T-helper 22 cell (primary cell): ENCODE measurements at regions not wholly inside any gene's neighbourhood (a gene's known extent, or its start where the extent isn't known, plus 50 kb on each side); places are given as distances from the start of the nearest gene placed in this dataset.

Source experiments
- DNase-seq: peaks from one replicate; pipeline ENCODE4 v3.0.0-alpha.2; 2020; ENCODE audit warnings: low read depth

GRCh38 chr2:81940266-81940955 lies 1635.9 kb upstream of the LRRTM1 start:
- DNase-seq: no peak

GRCh38 chr2:81937944-81938343 lies 1633.4 kb upstream of the LRRTM1 start:
- no peak for DNase-seq

GRCh38 chr2:81903534-81903933 lies 1599.0 kb upstream of the LRRTM1 start:
- DNase-seq: no peak

GRCh38 chr2:81901017-81901416 lies 1596.5 kb upstream of the LRRTM1 start:
- DNase-seq: no peak

GRCh38 chr2:81895620-81896250 lies 1591.2 kb upstream of the LRRTM1 start:
- DNase-seq: no peak

- no peak for DNase-seq
These were observed 1590.0 kb upstream of the LRRTM1 start for GRCh38 chr2:81894451-81894990.

- no peak for DNase-seq
These were observed 1572.1 kb upstream of the LRRTM1 start for GRCh38 chr2:81876624-81877023.

- no peak for DNase-seq
These were observed 1567.5 kb upstream of the LRRTM1 start for GRCh38 chr2:81872006-81872405.

- no peak for DNase-seq
These were observed 1565.6 kb upstream of the LRRTM1 start for GRCh38 chr2:81870119-81870518.

GRCh38 chr2:81858998-81859397 lies 1554.4 kb upstream of the LRRTM1 start:
- DNase-seq: no peak

GRCh38 chr2:81853341-81853740 lies 1548.8 kb upstream of the LRRTM1 start:
- DNase-seq: no peak

GRCh38 chr2:81852651-81853050 lies 1548.1 kb upstream of the LRRTM1 start:
- no peak for DNase-seq

- DNase-seq: no peak
These were observed 1535.2 kb upstream of the LRRTM1 start for GRCh38 chr2:81839780-81840179.

GRCh38 chr2:81835321-81836000 lies 1530.9 kb upstream of the LRRTM1 start:
- no peak for DNase-seq

GRCh38 chr2:81786811-81787210 lies 1482.3 kb upstream of the LRRTM1 start:
- no peak for DNase-seq

- DNase-seq: no peak
These were observed 1462.8 kb upstream of the LRRTM1 start for GRCh38 chr2:81767187-81767912.

- DNase-seq: no peak
These were observed 1443.0 kb upstream of the LRRTM1 start for GRCh38 chr2:81747481-81748070.

- no peak for DNase-seq
These were observed 1435.4 kb upstream of the LRRTM1 start for GRCh38 chr2:81739966-81740365.

GRCh38 chr2:81734981-81735380 lies 1430.4 kb upstream of the LRRTM1 start:
- no peak for DNase-seq

- DNase-seq: no peak
These were observed 1410.3 kb upstream of the LRRTM1 start for GRCh38 chr2:81714817-81715216.

- DNase-seq: no peak
These were observed 1402.3 kb upstream of the LRRTM1 start for GRCh38 chr2:81706856-81707255.

- DNase-seq: no peak
These were observed 1399.3 kb upstream of the LRRTM1 start for GRCh38 chr2:81703831-81704230.
